Skeletal muscle cell (primary cell): ENCODE measurements at regions not wholly inside any gene's neighbourhood (a gene's known extent, or its start where the extent isn't known, plus 50 kb on each side); places are given as distances from the start of the nearest gene placed in this dataset.
A peak's percentile ranks its signal among the peaks of the same experiment; 100 is the strongest.

Experiments used
- DNase-seq: peaks from one replicate; pipeline ENCODE4 v3.0.0-alpha.2; 2010; ENCODE audit warnings: low read depth
- H3K4me3 ChIP-seq: 2 replicates; pipeline ENCODE4 v1.5.1; 2011; ENCODE audit warnings: low read depth, mild to moderate bottlenecking, control low read depth, low read length, moderate library complexity

DNA sequence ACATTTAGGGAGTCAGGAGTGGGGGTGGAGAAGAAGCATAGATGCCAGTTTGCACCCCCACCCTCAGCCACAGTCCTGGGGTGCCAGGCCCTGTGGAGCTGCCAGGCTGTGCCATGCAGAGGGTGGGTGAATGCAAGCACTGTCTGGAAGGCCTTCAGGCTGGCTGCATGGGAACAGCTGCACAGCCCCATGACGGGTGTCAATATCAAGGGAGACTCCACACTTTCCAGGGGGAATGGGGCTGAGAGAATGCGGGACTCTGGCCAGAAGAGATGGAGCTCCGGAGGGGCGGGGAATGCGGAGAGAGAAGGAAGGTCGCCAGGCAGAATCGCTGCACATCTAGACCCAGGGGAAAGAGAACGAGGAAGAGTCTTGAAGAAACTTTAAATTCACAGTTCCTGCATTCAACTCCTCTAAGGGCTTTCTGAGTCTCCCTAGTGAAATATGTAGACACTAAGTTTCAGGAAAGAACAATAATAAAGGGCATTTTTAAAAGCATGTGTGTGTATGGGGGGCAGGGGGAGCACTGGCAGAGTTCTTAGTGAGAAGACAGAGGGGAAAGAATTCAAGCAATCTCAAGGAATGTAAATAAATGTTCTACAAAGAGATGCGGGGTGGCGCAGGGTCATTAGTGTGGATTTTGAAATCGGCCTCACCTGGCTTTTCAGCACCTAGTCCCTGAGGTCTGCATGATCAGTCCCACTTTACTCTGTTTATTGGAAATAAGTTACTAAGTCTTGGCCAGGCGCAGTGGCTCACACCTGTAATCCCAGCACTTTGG lies 59.1 kb downstream of the BOD1 start:
- no peak for DNase-seq
- no peak overlapping the region for H3K4me3 ChIP-seq

GRCh38 chr5:173556142-173557028 lies 60.1 kb downstream of the BOD1 start:
- H3K4me3 ChIP-seq: no peak overlapping the region
- DNase-seq: no peak

GRCh38 chr5:173554989-173555705 lies 61.3 kb downstream of the BOD1 start:
- no peak overlapping the region for H3K4me3 ChIP-seq
- no peak for DNase-seq

GRCh38 chr5:173554038-173554955 lies 62.2 kb downstream of the BOD1 start:
- no peak for DNase-seq

DNA sequence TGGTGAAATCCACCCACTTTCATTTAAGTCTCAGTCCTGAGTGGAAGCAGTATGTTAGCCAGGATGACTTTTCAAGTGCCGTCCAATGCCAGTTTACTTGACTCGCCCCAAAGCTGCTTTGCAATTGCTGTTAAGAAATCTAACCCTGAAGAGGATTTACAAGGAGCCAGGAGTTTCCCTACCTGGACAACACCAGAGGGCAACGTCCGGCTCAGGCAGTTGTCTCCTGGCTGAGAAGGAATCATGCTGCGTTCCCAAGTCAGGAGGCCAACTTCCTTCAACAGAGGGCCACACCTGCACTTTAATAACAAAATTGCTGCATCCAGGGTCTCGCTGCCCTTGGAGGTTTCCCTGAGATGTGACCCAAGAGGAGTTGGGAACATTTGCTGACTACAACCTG lies 65.8 kb downstream of the BOD1 start:
- no peak for DNase-seq

More at GRCh38 chr5:173554038-173554955, 62.2 kb downstream of the BOD1 start:
- H3K4me3 ChIP-seq: no peak overlapping the region

DNA sequence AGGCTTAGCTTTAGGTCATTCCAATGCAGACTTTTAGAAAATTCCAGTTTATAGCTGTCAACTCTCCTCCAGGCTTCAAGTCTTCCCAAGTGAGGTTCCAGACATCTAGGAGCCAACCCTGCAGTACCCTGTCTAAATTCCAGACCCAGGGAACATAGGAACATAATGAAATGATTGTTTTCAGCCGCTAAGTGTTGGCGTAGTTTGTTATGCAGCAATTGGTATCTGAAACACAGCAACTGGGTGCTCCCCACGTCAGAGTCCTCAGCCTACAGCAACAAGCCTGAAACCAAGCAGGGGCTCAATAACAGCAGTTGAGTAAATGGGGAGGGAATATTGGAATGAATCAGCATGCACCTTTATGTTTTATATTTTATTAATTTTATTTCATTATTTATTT lies 66.8 kb downstream of the BOD1 start:
- no peak for DNase-seq
- H3K4me3 ChIP-seq: no peak overlapping the region

More for the DNA sequence above, 65.8 kb downstream of the BOD1 start:
- no peak overlapping the region for H3K4me3 ChIP-seq

- no peak overlapping the region for H3K4me3 ChIP-seq
- DNase-seq: no peak
Observed at GRCh38 chr5:173547579-173547978, 68.9 kb downstream of the BOD1 start.

DNA sequence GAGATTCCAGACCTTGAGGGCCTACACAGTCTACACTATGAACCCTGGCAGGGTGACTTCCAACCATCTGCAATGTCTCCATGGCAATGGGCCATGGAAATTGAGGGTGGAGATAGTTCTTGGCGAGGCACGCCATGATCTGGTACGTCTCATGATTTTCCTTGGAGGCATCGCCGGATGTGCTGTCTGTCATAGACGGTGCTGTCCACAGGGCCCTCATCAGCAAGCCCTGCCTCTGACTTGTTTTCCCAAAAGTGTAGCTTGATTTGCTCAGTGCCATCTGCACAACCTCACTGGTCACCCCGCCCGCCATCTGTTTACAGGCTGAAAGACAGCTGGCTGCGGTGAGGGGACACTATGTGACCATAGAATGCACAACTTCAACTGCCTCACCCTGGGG lies 73.5 kb downstream of the BOD1 start:
- no peak for DNase-seq
- H3K4me3 ChIP-seq: no peak overlapping the region

GRCh38 chr5:173542159-173542558 lies 74.3 kb downstream of the BOD1 start:
- DNase-seq: no peak

DNA sequence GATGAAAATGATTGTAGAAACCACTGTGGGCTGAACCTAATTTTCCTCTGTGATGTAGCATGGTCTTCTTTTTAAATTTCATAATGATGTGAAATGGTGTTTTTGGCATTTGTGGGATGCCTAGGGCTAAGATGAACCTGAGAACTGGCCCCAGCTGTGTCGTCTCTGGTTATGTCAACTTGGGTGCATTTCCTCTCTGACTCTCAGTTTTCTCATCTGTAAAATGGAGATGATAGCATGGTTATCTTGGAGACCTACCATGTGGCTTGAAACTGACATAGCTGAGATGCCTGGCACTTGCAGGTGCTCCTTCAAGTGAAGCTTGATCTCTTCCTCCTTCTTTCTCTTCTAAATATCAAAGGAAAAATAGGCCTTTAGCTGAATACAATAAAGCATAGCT lies 77.8 kb downstream of the BOD1 start:
- DNase-seq: no peak
- no peak overlapping the region for H3K4me3 ChIP-seq

More at GRCh38 chr5:173542159-173542558, 74.3 kb downstream of the BOD1 start:
- no peak overlapping the region for H3K4me3 ChIP-seq

DNA sequence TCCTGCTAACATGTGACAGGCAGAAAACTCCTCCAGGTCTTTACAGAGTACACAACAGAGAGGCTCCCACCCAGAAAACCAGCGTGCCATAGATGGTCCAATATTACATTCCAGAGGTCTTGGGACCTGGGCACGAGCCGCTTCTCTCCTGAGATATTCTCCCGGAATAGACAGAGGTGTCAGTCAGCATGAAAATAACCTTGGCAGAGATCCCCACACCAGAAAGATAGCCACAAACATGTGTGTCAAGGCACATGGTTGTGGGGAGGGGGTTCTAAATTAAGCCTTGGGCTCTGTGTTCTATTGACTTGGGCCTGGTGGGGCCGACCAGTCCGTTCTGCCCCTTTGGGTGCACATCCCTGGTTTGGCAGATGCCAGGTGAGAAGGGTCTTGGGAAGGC lies 78.4 kb downstream of the BOD1 start:
- no peak for DNase-seq
- no peak overlapping the region for H3K4me3 ChIP-seq

DNA sequence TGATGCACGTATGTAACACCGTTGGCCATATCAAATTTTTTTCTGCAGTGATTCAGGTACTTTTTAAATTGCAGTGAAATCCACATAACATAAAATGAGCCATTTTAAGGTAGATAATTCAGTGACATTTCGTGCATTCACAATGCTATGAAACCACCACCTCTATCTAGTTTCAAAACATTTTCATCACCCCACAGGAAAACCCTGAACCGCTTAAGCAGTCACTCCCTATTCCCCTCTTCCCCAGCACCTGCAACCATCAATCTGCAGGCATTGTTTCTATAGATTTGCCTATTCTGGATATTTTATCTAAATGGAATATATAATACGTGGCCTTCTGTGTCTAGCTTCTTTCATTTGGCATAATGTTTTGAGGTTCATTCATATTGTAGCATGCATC lies 79.2 kb downstream of the BOD1 start:
- no peak for DNase-seq
- H3K4me3 ChIP-seq: no peak overlapping the region

GRCh38 chr5:173535976-173536639 lies 80.3 kb downstream of the BOD1 start:
- no peak overlapping the region for H3K4me3 ChIP-seq
- DNase-seq: no peak

GRCh38 chr5:173535166-173535975 lies 81.1 kb downstream of the BOD1 start:
- DNase-seq: no peak
- no peak overlapping the region for H3K4me3 ChIP-seq

- peak; percentile 41 for DNase-seq
- H3K4me3 ChIP-seq: no peak overlapping the region
Observed at GRCh38 chr5:173534664-173535063, 81.8 kb downstream of the BOD1 start.

- DNase-seq: no peak
- H3K4me3 ChIP-seq: no peak overlapping the region
Observed at GRCh38 chr5:173534031-173534430, 82.4 kb downstream of the BOD1 start.

DNA sequence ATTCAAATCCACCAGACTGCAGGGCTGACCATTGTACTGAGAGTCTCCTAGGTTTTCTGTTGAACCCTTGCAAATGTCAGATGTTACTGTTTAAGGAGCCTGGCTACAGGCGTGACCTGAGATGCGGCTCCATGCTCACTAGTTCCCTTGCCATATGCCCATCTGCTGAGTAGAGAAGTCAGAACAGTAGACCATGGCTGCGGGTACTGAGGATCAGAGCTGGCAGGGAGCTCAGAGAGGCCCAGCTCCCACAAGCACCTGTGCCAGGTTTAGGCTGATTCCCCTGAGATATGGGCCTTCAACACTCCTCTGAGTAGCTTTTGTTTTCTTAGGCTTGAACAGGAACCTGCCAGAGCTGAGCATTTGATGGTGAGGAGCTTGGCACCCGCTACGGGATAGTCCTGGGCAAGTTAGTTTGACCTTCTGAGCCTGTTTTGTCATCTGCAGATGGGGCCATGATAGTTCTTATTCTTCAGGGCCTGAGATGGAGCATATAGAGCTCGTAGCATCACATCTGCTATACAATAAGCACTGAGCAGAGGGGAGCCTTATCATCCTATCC lies 83.7 kb downstream of the BOD1 start:
- no peak overlapping the region for H3K4me3 ChIP-seq

More for the DNA sequence above, 83.7 kb downstream of the BOD1 start:
- DNase-seq: no peak
